ENCODE measurements at regions not wholly inside any gene's neighbourhood (a gene's known extent, or its start where the extent isn't known, plus 50 kb on each side); places are given as distances from the start of the nearest gene placed in this dataset.
"Not testable (repeated sequence)": the region's sequence is repeated elsewhere in the genome, so short reads cannot be mapped to it uniquely, and the experiment has no call there.

- DNase-seq = no peak
- intact Hi-C loops (cut with DNase I) = loop anchor here (10.0 kb wide), 1 partner anchor 186 kb away; no protein-coding TSS in a partner anchor
These were observed 279.2 kb downstream of the WDR11 start for GRCh38 chr10:121130382-121130781.

GRCh38 chr10:121131014-121131413 is 279.9 kb downstream of the WDR11 start:
- intact Hi-C loops (cut with DNase I) = loop anchor here (10.0 kb wide), 1 partner anchor 186 kb away; no protein-coding TSS in a partner anchor
- DNase-seq = no peak

- intact Hi-C loops (cut with DNase I) = loop anchor here (10.0 kb wide), 1 partner anchor 187 kb away; no protein-coding TSS in a partner anchor
- peak in 4 of 10 donors; percentile 46 to 85 (median 74) for DNase-seq
These were observed 280.5 kb downstream of the WDR11 start for GRCh38 chr10:121131426-121132265.

GRCh38 chr10:121132273-121132672 is 281.1 kb downstream of the WDR11 start:
- peak in 1 of 10 donors; percentile 37 for DNase-seq

GRCh38 chr10:121133901-121134300 is 282.7 kb downstream of the WDR11 start:
- no peak for DNase-seq
- intact Hi-C loops (cut with DNase I) = loop anchor here (10.0 kb wide), 1 partner anchor 189 kb away; no protein-coding TSS in a partner anchor

More at GRCh38 chr10:121132273-121132672, 281.1 kb downstream of the WDR11 start:
- intact Hi-C loops (cut with DNase I) = loop anchor here (10.0 kb wide), 1 partner anchor 187 kb away; no protein-coding TSS in a partner anchor

GRCh38 chr10:121134711-121135110 is 283.5 kb downstream of the WDR11 start:
- DNase-seq = no peak
- intact Hi-C loops (cut with DNase I) = loop anchor here (10.0 kb wide), 1 partner anchor 190 kb away; no protein-coding TSS in a partner anchor

GRCh38 chr10:121135512-121135911 is 284.4 kb downstream of the WDR11 start:
- intact Hi-C loops (cut with DNase I) = loop anchor here (10.0 kb wide), 1 partner anchor 191 kb away; no protein-coding TSS in a partner anchor
- DNase-seq = no peak

- intact Hi-C loops (cut with DNase I) = loop anchor here (10.0 kb wide), 1 partner anchor 193 kb away; no protein-coding TSS in a partner anchor
- DNase-seq = no peak
These were observed 286.4 kb downstream of the WDR11 start for GRCh38 chr10:121137533-121137932.

- DNase-seq = no peak
- intact Hi-C loops (cut with DNase I) = loop anchor here (10.0 kb wide), 1 partner anchor 193 kb away; no protein-coding TSS in a partner anchor
These were observed 287.1 kb downstream of the WDR11 start for GRCh38 chr10:121138112-121138860.

- intact Hi-C loops (cut with DNase I) = loop anchor here (10.0 kb wide), 1 partner anchor 194 kb away; no protein-coding TSS in a partner anchor
- DNase-seq = no peak
These were observed 287.8 kb downstream of the WDR11 start for GRCh38 chr10:121138918-121139317.

GRCh38 chr10:121145802-121146395 is 294.7 kb downstream of the WDR11 start:
- DNase-seq; intact Hi-C loops (cut with DNase I): not testable (repeated sequence)

GRCh38 chr10:121148921-121149320 is 297.8 kb downstream of the WDR11 start:
- no peak for DNase-seq

GRCh38 chr10:121152033-121152432 is 300.9 kb downstream of the WDR11 start:
- intact Hi-C loops (cut with DNase I) = loop anchor here (10.0 kb wide), 1 partner anchor 443 kb away; the partner anchor contains the start of gene FGFR2
- no peak for DNase-seq

More at GRCh38 chr10:121148921-121149320, 297.8 kb downstream of the WDR11 start:
- intact Hi-C loops (cut with DNase I) = no loop called here

GRCh38 chr10:121152935-121153334 is 301.8 kb downstream of the WDR11 start:
- intact Hi-C loops (cut with DNase I) = loop anchor here (10.0 kb wide), 1 partner anchor 442 kb away; the partner anchor contains the start of gene FGFR2
- DNase-seq = no peak

- intact Hi-C loops (cut with DNase I) = loop anchor here (2.0 to 10.0 kb wide), 2 partner anchors 62 to 440 kb away; partner anchors contain the start of gene FGFR2
- no peak for DNase-seq
These were observed 303.1 kb downstream of the WDR11 start for GRCh38 chr10:121154310-121154709.

- intact Hi-C loops (cut with DNase I) = loop anchor here (2.0 to 10.0 kb wide), 2 partner anchors 62 to 440 kb away; partner anchors contain the start of gene FGFR2
- DNase-seq = peak in 9 of 10 donors; percentile 31 to 95 (median 74)
These were observed 303.7 kb downstream of the WDR11 start for GRCh38 chr10:121154846-121155245.

- intact Hi-C loops (cut with DNase I) = loop anchor here (2.0 to 10.0 kb wide), 2 partner anchors 61 to 439 kb away; partner anchors contain the start of gene FGFR2
- DNase-seq = no peak
These were observed 304.7 kb downstream of the WDR11 start for GRCh38 chr10:121155742-121156474.

- intact Hi-C loops (cut with DNase I) = loop anchor here (10.0 kb wide), 1 partner anchor 437 kb away; the partner anchor contains the start of gene FGFR2
- DNase-seq = no peak
These were observed 306.8 kb downstream of the WDR11 start for GRCh38 chr10:121157998-121158397.
